ENCODE measurements at regions not wholly inside any gene's neighbourhood (a gene's known extent, or its start where the extent isn't known, plus 50 kb on each side); places are given as distances from the start of the nearest gene placed in this dataset.
"Not testable (repeated sequence)": the region's sequence is repeated elsewhere in the genome, so short reads cannot be mapped to it uniquely, and the experiment has no call there.

GRCh38 chr18:10256276-10256675 lies 198.2 kb upstream of the APCDD1 start:
- not testable (repeated sequence) for DNase-seq

- DNase-seq, result no peak
These were observed 195.5 kb upstream of the APCDD1 start for GRCh38 chr18:10258836-10259474.

GRCh38 chr18:10259901-10260300 lies 194.5 kb upstream of the APCDD1 start:
- no peak for DNase-seq

GRCh38 chr18:10261344-10262276 lies 192.8 kb upstream of the APCDD1 start:
- peak in 1 of 2 donors; percentile 21 for DNase-seq

- DNase-seq, result no peak
These were observed 191.9 kb upstream of the APCDD1 start for GRCh38 chr18:10262566-10262965.

GRCh38 chr18:10264260-10264659 lies 190.2 kb upstream of the APCDD1 start:
- DNase-seq, result no peak

GRCh38 chr18:10265560-10266333 lies 188.7 kb upstream of the APCDD1 start:
- no peak for DNase-seq

GRCh38 chr18:10266334-10266590 lies 188.2 kb upstream of the APCDD1 start:
- no peak for DNase-seq

GRCh38 chr18:10269261-10269660 lies 185.2 kb upstream of the APCDD1 start:
- DNase-seq, result no peak

GRCh38 chr18:10270151-10270571 lies 184.3 kb upstream of the APCDD1 start:
- DNase-seq, result no peak

GRCh38 chr18:10271481-10271880 lies 183.0 kb upstream of the APCDD1 start:
- DNase-seq, result no peak

- no peak for DNase-seq
These were observed 180.1 kb upstream of the APCDD1 start for GRCh38 chr18:10274301-10274700.

- DNase-seq, result no peak
These were observed 178.9 kb upstream of the APCDD1 start for GRCh38 chr18:10275486-10275885.

- no peak for DNase-seq
These were observed 176.2 kb upstream of the APCDD1 start for GRCh38 chr18:10278265-10278664.

- DNase-seq, result no peak
These were observed 175.0 kb upstream of the APCDD1 start for GRCh38 chr18:10279471-10279870.

GRCh38 chr18:10279905-10280644 lies 174.4 kb upstream of the APCDD1 start:
- DNase-seq, result no peak

- no peak for DNase-seq
These were observed 169.7 kb upstream of the APCDD1 start for GRCh38 chr18:10284540-10285282.

- peak in 1 of 2 donors; percentile 3 for DNase-seq
These were observed 169.2 kb upstream of the APCDD1 start for GRCh38 chr18:10285283-10285640.

- DNase-seq, result no peak
These were observed 167.8 kb upstream of the APCDD1 start for GRCh38 chr18:10286580-10287150.

- DNase-seq, result no peak
These were observed 165.2 kb upstream of the APCDD1 start for GRCh38 chr18:10289251-10289650.

- peak in 1 of 2 donors; percentile 30 for DNase-seq
These were observed 164.3 kb upstream of the APCDD1 start for GRCh38 chr18:10289951-10290637.
